HT-29 (cell line): ENCODE measurements at regions not wholly inside any gene's neighbourhood (a gene's known extent, or its start where the extent isn't known, plus 50 kb on each side); places are given as distances from the start of the nearest gene placed in this dataset.
"Not testable (repeated sequence)": the region's sequence is repeated elsewhere in the genome, so short reads cannot be mapped to it uniquely, and the experiment has no call there.

Experiments used
- DNase-seq: peaks from one replicate; pipeline ENCODE4 v3.0.0-alpha.2; 2015; ENCODE audit warnings: low spot score

GRCh38 chr3:115385774-115386730, 237.3 kb upstream of the GAP43 start:
- no peak for DNase-seq

DNA sequence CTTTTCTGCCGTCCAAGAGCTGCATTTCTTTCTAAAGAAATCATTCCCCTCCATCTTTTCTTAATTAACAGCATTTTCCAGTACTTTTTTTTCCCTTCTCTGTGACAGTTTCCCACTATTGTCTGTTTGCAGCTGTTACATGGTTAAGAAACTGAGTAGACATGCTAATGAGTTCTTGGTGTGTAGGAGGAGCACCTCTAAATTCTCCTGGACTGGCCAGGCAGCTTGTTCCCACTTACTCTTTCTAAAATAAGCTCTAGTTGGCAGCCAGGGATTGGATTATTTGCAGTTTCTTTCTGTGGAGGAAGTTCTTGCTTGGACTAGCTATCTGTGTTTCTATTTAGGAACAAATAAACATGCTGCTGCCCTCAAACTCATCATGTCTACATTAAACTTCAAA, 235.1 kb upstream of the GAP43 start:
- DNase-seq = no peak

DNA sequence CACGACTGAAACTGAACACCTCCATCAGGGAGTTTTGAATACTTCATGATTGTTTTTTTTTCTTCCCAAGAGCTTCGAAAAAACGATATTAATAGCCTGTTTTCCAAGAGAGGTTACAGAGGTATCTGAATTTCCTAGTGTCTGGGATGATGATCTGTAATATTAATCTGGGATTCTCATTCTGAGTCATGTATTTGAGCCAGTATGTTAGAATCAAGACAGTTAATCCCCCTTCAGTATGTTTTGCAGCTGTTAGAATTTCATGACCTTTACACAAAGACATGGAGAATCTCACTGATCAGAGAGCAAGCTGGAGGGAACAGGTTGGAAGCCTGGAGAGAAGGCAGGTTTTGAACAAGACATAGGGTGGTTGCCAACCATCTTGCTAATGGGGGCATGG, 234.5 kb upstream of the GAP43 start:
- DNase-seq = no peak

DNA sequence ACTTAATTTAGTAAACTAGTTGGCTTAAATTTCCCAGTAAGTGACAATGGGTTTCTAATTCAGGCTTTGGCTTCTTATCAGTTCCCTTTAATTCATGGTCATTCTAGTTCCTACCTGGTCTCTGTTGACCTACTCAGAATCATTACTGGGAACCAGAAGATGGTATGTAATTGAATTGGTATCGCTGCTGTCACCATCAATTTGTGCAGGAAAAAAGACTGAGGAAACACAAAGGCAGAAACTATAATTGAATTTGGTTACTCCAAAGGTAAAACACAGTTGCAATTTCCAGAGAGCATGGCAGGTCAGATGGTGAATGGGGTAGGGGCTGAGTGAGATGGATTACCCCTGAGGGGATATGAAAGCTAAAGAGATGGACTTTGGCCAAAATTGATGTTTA, 226.5 kb upstream of the GAP43 start:
- no peak for DNase-seq

DNA sequence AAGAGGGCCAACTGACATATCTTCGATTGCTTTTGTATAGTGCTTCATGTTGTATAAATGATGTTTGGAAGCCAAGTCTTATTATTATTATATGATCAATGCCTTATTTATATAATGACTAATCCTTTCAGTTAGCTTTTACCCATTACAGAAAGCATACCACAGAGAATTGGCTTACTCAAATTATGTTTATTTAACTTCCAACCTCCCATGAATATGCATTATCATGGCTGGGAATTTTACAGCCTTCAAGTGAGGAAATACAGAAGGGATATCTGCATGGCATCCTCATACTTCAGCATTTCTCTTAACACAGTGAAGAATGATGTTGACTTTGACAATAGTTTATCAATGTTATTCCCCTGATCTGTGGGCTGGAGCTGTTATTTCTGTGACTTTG, 225.9 kb upstream of the GAP43 start:
- DNase-seq = no peak

DNA sequence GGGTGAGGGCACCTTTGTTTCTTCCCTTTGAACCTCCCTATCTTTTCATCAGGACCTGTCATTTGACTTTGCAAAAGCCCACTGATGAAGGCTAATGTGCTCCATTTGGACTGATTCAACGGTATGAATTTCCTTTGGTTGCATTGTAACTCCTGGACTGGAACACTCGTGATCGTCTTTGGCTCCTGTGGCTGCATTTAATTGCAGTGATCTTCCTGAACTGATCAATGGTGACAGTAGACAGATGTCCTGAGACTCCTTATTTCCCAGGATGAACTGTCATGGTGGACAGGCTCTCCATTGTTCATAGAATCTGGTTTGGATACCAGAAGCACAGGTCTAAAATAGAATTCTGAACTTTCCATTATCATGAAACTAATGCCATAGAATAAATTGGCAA, 224.8 kb upstream of the GAP43 start:
- no peak for DNase-seq

DNA sequence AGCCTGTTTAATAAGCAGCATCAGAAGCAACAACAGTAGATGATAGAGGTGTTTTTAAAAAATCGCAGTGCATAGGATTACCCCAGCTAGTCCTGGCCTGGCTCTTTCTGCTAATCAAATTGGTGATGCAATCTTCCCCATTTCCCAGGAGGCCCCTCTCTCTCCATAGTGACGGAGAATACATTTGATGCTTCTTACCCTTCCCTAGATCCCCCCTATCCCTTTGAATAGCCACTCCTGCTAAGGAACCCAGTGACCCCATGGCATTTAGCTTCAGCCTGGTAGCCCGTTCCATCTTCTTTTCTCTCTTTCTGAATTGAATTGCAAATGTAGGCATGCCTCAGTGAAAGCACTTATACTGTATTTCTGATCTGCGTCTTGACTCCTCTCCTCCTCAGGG, 223.6 kb upstream of the GAP43 start:
- DNase-seq = no peak

DNA sequence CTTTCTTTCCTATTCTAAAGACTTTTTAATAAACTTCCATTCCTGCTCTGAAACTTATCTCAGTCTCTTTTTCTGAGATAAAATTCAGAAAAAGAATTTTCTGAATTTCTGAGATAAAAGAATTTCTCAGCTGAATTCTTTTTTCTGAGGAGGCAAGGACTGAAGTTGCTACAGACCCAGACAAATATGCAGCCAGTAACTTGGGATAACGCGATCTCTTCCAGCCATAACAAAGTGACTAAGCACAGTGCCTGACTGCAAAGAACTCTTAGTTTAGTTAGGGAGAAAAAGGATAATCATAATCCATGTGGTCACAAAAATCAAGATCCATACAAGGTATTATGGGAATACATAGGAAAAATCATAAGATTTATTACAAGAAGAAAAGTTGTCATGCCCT, 222.0 kb upstream of the GAP43 start:
- no peak for DNase-seq

DNA sequence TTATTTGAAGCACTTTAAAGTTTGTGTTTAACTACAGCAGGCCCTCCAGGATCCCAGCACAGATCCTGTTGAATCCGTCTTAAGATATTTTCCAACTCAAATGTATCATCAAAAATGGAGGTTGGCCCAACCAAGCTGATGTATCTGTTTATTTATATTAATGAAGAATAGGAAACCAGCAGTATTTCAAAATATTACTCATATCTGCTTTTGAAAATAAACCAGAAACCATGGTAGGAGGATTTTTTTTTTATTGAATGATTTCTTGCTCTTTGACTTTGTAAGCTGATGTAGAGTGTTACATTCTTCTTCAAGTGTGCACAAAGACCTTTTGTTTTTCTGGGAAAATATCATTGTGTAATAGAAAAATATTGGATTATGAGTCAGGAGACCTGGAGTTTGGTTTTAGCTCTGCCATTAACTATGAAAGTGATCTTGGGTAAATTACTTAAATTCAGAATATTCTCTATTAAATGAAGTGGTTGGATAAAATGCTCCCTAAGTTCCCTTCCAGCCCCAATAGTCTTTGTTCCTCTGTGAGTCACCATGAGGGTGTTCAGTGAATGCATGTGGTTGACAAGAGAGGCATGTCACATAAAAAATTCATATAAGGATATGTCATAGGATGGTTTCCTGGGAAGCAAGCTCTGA, 221.3 kb upstream of the GAP43 start:
- DNase-seq = no peak

DNA sequence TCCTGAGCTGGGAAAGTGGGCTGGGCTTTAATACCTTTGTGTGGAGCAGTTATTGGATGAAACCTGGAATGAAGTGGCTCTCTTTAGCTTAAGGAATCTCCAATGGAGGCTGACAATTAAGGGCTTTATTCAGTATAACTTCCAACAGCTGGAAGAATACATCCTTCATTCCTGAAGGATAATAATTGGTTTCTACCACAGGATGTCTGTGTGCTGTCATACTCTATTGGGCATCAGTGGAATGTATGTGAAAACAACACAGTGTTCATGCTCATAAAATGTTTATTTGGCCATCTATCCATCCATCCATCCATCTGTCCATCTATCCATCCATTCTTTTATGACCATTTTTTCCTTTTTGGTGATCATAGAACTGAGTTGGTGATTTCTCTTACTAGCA, 220.7 kb upstream of the GAP43 start:
- DNase-seq = no peak

- no peak for DNase-seq
Observed at GRCh38 chr3:115403786-115404185, 219.5 kb upstream of the GAP43 start.

DNA sequence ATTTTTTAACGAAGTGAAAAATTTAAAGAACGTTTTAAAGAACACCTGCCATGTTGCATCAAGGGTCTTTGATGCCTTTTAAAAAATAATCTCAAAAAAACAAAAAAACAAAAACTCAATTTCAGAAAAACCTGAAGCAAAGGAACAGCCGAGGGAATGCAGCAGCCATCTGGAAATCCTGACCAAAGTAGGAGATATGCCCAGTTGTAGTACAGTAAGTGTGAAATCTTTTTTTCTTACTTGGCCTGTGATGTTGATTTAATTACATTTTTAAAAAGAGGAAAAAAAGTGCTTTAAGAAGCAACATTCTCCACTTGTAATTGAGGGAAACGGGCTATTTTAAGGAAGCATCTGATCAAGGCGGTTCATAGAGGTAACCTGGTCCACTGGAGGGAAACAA, 213.7 kb upstream of the GAP43 start:
- DNase-seq = no peak

- not testable (repeated sequence) for DNase-seq
Observed at GRCh38 chr3:115414610-115415009, 208.7 kb upstream of the GAP43 start.

DNA sequence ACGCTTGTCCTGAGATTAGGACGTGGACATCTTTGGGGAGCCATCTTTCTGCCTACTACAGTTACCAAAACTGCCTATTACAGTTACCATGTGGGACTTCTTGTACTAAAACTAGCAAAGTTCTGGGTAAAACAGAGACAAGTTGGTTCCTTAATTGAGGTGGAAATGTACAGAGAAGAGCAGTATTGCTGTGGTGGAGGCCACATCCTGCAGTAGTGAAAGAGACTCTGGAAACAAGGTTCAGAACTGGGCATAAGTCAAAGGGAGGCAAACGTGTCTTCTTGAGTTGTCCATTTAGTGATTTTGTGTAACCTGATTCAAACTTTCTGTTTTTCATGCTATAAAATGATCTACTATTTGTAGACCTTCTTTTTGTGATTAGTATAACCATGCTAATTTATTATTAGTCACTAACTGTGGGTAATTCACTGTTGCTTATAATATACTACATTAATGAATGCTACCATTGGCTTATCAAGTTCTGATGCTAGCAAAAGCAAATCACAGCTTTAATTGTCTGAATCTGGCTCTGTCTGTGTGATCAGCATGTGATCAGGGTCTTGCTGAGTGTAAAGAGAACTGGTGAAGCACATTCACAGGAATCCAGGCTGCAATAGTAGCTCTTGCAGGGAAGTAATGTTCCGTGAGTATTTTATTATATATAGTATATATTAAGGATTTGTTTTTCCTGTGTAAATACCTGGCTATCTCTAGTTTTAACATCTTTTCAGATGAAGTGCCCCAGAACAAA, 207.9 kb upstream of the GAP43 start:
- no peak for DNase-seq

DNA sequence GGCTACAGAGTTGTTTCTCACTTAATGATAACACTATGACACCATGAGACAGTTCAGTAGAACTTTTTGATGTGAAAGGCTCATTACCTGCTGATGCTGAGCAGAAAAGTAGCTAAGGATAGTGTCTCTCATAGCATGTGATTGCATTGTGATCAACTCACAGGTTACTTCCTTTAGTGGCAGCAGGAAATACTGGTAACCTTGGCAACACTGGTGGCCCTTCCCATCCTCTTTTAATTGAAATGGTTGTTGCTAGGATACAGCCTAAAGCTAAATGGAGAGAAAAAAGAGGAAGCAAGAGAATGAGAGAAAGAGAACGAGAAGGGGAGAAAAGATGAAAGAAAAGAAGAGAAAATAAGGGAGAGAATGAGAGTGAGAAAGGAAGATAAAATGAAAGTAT, 204.7 kb upstream of the GAP43 start:
- no peak for DNase-seq

DNA sequence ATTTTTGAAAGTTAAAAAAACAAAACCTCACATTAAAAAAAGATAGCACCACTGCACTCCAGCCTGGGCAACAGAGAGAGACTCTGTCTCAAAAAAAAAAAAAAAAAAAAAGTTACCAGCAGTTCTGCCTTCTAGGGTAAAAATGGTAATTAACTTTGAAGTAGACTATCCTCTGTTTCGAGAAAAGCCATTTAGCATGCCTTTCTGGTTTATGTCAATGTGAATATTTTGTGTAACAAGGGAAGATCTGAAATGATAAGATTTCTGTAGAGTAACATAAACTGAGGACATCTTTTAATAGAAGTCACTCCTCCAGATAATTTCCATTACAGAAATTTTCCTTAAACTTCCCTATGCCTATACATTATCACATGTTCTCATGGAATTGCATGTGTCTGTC, 203.2 kb upstream of the GAP43 start:
- DNase-seq = no peak

DNA sequence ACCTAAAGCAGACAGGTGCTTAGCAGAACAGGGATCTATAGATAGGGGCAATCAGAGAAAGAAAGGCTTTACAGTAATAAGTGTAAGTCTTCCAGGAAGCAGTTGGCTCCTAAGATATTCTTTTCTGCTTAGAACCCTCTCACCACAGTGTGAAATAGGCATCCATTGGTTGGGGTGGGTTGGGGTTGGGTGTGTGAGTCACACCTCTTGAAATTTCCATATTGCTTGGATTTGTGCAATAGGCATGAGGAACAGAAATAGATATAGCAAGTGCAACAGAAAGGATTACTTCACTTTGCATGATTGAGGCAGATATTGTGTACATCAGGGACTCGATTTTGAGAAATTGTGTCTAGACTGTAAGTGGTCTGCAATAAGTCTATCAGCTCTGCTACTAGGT, 200.1 kb upstream of the GAP43 start:
- no peak for DNase-seq

DNA sequence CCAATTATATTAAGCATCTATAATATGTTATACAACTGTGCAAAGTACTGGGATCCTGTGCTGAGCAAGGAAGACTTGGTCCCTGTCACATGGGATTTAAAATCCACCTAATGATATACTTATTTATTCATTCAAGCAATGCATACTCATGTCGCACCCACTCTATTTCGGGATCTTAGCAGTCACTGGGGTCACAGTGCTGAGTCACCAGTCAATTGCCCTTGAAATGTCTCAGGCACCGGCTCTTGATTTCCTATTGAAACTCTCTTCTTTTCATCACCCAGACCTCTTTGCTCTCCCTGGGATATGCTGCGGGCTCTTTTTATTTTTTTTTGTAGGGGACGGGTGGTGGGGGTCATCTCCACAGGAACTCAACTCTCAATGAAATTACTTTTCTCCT, 194.5 kb upstream of the GAP43 start:
- DNase-seq = no peak

DNA sequence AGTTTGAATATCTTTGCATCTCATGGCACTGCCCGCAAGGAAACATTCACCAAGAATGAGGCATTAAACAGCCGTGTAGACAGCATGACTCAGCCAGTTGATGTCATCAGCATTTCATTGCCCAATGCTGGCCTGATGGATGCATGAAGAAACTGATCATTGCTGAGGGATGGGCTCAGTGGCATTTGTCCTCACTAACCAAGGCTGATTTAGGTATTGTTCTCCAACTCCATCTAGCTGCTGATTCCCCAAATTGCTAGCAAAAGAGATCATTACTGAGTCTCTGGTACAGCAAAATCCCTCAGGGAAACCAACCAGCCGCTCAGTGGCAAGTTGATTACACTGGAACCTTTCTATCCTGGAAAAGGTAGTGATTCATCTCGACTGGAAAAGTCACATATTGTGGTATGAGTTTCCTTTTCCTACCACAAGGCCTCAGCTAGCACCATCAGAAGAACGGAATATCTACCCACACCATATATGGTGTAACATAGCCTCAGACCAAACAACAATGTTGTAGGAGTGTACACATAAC, 186.5 kb upstream of the GAP43 start:
- DNase-seq = peak; percentile 8

DNA sequence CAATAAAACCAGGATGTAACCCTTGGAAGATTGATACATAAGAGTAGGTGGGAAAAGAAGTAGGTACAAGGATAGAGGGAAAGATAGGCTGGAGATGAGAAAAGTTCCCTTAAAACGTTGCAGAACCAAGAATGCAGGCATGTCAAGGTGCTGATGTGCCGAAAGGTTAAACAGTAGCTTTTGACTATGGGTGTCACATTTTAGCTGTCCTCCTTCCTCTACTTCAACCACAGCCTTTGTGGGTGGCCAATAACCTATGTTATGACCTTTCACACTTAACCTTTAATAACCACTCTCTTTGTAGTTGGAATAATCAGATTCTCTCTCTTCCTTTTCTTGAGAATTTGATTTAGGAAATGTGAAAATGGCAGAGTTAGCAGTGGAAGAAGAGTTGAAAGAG, 184.5 kb upstream of the GAP43 start:
- no peak for DNase-seq

DNA sequence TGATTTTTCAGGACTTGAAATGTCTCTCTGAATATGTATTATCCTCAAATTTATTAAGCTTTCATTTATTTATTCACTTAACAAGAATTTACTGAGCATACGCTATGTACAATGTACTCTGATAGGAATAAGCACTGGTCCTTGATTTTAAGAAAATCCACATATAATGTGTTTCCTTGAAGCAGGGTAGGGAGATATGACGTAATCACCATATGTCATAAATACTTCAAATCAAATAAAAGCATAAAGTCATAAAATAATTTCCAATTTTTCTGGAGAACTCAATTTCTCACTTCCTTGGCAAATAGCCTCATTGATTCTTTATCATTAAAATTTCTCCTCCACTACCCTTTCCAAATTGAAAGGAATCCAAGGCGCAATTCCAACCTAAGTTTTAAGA, 177.8 kb upstream of the GAP43 start:
- no peak for DNase-seq

DNA sequence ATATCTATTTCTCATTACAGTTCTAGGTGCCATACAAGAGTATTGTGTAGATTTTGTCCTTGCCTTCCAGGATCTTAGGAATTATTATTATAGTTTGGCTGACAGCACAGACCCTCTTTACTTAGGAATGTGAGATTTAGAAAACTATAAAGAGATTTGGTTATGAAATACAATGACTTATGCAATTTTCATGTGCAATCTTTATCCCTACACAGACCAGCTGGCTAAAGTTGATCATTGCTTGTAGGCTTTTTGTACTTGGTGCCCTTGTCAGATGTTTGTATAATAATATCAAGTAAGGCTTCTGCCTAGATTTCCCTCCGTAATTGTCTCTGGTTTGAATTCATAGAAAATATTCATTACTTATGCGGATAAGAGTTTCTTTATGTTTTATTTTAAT, 174.5 kb upstream of the GAP43 start:
- no peak for DNase-seq
